HT-29 (cell line): ENCODE measurements at regions not wholly inside any gene's neighbourhood (a gene's known extent, or its start where the extent isn't known, plus 50 kb on each side); places are given as distances from the start of the nearest gene placed in this dataset.
"Not testable (repeated sequence)": the region's sequence is repeated elsewhere in the genome, so short reads cannot be mapped to it uniquely, and the experiment has no call there.

Source experiments
- DNase-seq: peaks from one replicate; pipeline ENCODE4 v3.0.0-alpha.2; 2015; ENCODE audit warnings: low spot score

- DNase-seq: no peak
Observed at GRCh38 chr3:106530367-106530766, 661.6 kb upstream of the CBLB start.

DNA sequence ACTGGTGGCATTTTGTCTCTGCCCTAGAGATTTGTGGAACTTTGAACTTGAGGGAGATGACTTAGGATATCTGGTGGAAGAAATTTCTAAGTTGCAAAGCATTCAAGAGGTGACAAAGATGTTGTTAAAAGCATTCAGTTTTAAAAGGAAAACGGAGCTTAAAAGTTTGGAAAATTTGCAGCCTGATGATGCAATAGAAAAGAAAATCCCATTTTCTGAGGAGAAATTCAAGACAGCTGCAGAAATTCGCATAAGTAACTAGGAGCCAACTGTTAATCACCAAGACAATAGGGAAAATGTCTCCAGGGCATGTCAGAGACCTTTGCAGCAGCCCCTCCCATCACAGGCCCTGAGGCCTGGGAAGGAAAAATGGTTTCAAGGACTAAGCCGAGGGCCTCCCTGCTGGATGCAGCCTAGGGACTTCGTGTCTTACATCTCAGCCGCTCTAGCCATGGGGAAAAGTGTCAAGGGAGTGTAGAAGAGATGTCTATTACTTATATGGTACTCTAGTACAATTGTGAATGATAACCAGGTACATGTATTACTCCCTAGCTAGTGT lies 663.0 kb upstream of the CBLB start:
- not testable (repeated sequence) for DNase-seq

DNA sequence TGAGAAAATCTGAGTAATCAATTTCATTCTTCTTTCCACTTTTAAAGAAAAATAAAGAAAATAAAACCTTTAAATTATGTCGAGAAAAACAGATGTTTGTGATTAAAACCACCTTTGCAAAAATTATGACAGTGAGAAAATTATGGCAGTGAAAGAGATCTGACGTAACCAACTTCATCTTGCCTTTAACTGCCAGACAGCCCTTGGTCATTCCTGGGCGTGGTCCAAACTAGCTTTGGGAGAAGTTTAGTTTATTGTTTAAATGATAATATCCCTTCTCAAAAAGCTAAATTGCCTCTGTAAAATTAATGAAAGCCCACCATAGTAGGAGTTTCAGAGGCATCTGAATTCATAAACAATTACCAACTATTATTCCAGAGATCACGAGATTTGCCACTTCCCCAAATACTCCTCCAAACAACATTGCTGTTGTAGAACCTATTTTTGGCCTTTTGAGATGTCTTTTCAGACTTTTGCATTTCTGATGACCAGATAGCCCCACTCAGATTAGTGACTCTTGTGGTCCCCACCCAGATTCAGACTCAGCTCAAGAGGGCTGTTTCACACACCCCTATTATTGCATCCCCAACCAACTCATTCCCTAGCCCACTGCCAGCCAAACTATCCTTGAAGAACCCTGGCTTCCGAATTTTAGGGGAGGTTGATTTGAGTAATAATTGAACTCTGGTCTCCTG lies 664.4 kb upstream of the CBLB start:
- DNase-seq: no peak

- DNase-seq: no peak
Observed at GRCh38 chr3:106533788-106534160, 665.0 kb upstream of the CBLB start.

GRCh38 chr3:106534206-106534605 lies 665.4 kb upstream of the CBLB start:
- no peak for DNase-seq

DNA sequence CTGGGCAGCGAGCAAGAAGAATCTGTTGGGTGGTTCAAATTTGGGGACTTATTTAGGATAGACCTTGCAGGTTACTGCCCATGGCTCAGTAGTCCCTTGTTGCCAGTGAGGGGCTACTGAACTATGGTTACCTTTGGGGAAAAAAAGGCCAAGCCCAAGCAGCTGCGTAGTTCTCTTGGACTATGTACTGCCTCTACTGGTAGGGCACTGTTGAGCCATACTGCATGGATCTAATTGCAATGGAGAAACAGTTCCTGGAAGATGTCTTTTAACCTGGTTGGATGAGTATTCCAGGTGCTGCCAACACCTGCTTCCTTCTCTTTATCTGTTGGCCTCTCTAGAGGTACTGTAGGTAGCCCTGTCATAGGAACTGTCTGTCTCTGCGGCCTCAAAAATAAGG lies 671.9 kb upstream of the CBLB start:
- DNase-seq: no peak

- peak; percentile 14 for DNase-seq
Observed at GRCh38 chr3:106542101-106542769, 673.4 kb upstream of the CBLB start.

DNA sequence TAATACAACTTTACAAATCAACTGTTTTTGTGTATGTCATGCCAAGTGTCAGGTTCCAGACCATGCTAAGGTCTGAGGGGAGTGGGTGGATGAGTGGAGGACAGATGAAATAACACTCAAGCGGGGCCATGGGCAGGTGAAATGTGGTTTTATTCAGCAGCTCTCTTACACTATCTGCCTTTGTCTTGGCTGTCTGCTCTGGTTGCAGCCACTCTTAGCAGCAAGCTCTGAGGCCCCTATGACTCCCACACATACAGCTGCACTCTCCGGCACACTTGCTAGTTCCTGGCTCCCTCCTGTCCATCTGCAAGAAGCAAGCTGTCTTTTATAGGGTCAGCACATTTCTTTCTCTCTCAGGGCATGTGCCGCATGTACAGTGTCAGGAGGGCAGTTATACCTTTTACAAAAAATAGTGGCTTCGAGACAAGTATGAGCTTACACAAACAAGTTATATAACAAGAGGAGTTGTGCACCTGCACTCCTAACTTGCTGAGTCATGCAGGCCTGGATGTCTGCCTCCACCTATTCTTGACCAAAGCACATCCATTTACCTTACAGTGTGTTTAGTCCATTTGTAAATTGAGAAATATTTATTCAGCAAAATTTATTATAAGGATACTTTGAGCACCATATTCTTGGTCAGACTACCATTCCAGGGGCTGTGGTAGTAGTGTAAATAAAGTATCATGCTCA lies 683.7 kb upstream of the CBLB start:
- no peak for DNase-seq

- no peak for DNase-seq
Observed at GRCh38 chr3:106560451-106560966, 691.7 kb upstream of the CBLB start.

- peak; percentile 47 for DNase-seq
Observed at GRCh38 chr3:106566277-106566676, 697.5 kb upstream of the CBLB start.

DNA sequence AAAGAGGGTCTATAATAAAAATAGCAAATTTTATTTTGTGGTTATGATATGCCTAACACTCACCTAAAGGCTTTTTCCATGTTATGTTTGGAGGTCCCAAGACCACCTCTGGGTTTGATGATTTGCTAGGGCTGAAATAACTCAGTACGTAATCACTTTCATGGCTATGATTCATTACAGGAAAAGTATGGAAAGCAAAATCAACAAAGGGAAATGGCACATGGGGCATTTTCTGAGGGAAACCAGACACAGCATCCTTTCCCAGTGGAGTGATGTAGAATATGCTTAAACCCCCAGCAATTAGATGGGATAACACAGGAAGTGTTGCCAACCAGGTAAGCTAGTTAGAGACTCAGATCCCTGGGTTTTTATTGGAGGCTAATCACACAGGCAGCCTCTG lies 701.6 kb upstream of the CBLB start:
- DNase-seq: no peak

- no peak for DNase-seq
Observed at GRCh38 chr3:106573605-106574004, 704.8 kb upstream of the CBLB start.

DNA sequence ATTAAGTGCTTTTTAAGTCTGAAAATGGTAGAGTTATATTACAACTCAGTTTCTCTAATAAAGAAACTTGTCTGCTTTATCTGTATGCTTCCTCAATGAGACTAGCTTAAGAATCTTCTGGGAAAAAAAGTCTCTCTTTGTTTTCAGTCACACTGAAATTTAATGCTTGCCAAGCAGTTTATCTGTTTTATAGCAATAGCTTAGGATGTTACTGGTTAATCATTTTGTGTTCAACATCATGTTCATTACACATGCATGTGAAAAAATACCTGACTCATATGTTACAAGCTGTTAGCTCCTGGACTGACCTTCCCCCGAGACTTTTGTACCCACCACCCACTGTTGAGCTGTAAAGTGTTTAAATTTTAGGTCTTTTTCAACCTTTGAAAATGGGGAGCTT lies 706.2 kb upstream of the CBLB start:
- DNase-seq: no peak

GRCh38 chr3:106577241-106577640 lies 708.4 kb upstream of the CBLB start:
- DNase-seq: no peak

GRCh38 chr3:106578911-106579310 lies 710.1 kb upstream of the CBLB start:
- DNase-seq: no peak

DNA sequence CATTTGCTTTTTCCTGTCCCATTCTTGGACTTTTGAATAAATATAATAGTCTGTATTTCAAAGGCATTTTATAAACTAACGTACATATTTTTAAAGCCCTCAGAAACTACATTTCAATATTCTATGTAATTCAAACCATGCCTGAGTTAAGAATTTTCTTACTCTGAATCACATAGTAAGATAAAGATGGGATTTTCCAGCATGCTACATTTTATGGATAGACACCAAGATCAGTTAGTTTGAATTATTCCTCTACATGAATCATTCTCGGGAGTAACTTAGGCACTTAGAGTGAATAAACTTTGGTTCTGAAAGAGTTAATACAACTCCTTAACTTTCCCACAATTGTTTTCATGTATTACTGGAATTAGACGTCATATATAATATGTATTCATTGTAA lies 713.3 kb upstream of the CBLB start:
- no peak for DNase-seq

DNA sequence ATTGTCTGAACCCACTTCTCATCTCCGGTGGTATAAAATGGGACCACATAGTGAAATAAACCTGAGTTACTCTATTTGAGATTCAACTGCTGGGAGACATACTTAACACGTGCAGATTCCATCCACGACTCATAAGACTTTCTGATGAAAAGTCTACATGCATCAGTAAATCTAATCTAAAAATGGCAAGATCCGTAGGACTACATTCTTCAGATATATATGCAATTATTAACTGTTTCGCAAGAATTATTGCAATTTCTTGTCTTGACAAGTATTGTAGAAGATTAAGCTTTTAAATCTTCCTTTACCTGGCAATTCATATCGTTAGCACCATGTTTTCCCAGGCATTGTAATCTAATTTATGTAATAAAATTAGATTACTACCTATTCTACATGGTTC lies 718.7 kb upstream of the CBLB start:
- no peak for DNase-seq

- DNase-seq: no peak
Observed at GRCh38 chr3:106588739-106589138, 719.9 kb upstream of the CBLB start.

DNA sequence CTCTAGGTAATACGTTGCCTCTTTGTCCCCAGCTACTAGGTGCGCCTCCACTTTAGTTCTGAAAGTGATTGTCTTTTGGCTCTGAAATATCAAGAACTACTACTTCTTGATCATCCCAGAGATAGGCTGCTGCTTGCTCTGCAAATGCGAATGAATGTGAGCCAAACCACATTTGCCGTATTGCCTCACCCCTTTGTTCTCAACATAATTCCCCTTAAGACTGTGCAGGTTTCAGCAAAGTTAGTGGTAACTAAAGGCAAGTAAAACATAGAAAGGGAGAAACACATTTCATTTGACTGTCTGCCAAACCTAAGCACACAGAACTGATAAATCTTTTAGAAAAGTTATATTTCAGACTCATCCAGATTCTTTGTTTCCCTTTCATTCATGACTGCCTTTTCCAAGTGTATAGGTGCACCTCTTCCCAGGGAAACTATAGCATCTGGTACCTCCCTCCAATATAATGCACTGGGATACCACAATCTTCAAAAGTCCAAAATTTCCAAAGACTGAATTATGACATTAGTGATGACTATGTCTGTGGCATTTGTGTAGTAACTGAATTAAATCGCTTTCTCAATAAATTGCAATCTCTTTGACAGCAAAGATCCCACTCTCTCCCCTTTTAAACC lies 720.6 kb upstream of the CBLB start:
- DNase-seq: no peak

GRCh38 chr3:106590216-106590615 lies 721.4 kb upstream of the CBLB start:
- DNase-seq: no peak

GRCh38 chr3:106593381-106593780 lies 724.6 kb upstream of the CBLB start:
- DNase-seq: no peak
